GM19452 (cell line): ENCODE measurements at regions not wholly inside any gene's neighbourhood (a gene's known extent, or its start where the extent isn't known, plus 50 kb on each side); places are given as distances from the start of the nearest gene placed in this dataset.

Experiments
- ATAC-seq: cut with Tn5 transposase; IDR thresholded peaks from one replicate; pipeline ENCODE4 v1.9.1; 2021; ENCODE audit not compliant: unreplicated experiment

- no peak for ATAC-seq
Observed at GRCh38 chr17:68749349-68750207, 148.4 kb upstream of the FAM20A start.

- no peak for ATAC-seq
Observed at GRCh38 chr17:68748381-68748780, 147.2 kb upstream of the FAM20A start.

GRCh38 chr17:68740555-68741447 is 139.6 kb upstream of the FAM20A start:
- ATAC-seq: no peak

GRCh38 chr17:68737761-68738443 is 136.7 kb upstream of the FAM20A start:
- no peak for ATAC-seq

GRCh38 chr17:68734931-68735330 is 133.8 kb upstream of the FAM20A start:
- no peak for ATAC-seq

GRCh38 chr17:68734187-68734900 is 133.2 kb upstream of the FAM20A start:
- no peak for ATAC-seq

GRCh38 chr17:68733241-68734176 is 132.3 kb upstream of the FAM20A start:
- ATAC-seq: no peak

GRCh38 chr17:68732301-68732749 is 131.2 kb upstream of the FAM20A start:
- ATAC-seq: no peak

GRCh38 chr17:68731465-68731864 is 130.3 kb upstream of the FAM20A start:
- no peak for ATAC-seq

GRCh38 chr17:68719431-68719830 is 118.3 kb upstream of the FAM20A start:
- no peak for ATAC-seq

- no peak for ATAC-seq
Observed at GRCh38 chr17:68718926-68719325, 117.8 kb upstream of the FAM20A start.

- no peak for ATAC-seq
Observed at GRCh38 chr17:68718465-68718864, 117.3 kb upstream of the FAM20A start.

GRCh38 chr17:68714676-68715075 is 113.5 kb upstream of the FAM20A start:
- no peak for ATAC-seq

- no peak for ATAC-seq
Observed at GRCh38 chr17:68711858-68712257, 110.7 kb upstream of the FAM20A start.

- no peak for ATAC-seq
Observed at GRCh38 chr17:68710976-68711375, 109.8 kb upstream of the FAM20A start.

GRCh38 chr17:68710035-68710780 is 109.0 kb upstream of the FAM20A start:
- no peak for ATAC-seq

GRCh38 chr17:68709461-68709860 is 108.3 kb upstream of the FAM20A start:
- no peak for ATAC-seq

- ATAC-seq: no peak
Observed at GRCh38 chr17:68707031-68707430, 105.9 kb upstream of the FAM20A start.
